ENCODE measurements at regions not wholly inside any gene's neighbourhood (a gene's known extent, or its start where the extent isn't known, plus 50 kb on each side); places are given as distances from the start of the nearest gene placed in this dataset.
"Not testable (repeated sequence)": the region's sequence is repeated elsewhere in the genome, so short reads cannot be mapped to it uniquely, and the experiment has no call there.

- TF ChIP-seq RAD21 (IDR thresholded peaks at IDR 0.05; ENCODE audit: insufficient read depth, low read depth, low read length); CHD4 (IDR thresholded peaks at IDR 0.05); EZH2 (IDR thresholded peaks at IDR 0.05; ENCODE audit: borderline replicate concordance, control insufficient read depth, low read depth, low read length); MEF2A (IDR thresholded peaks at IDR 0.05; ENCODE audit: insufficient read depth, low read depth, low read length); MEF2B (IDR thresholded peaks at IDR 0.05; ENCODE audit: partially characterized antibody, poor library complexity, severe bottlenecking); POLR2AphosphoS5 (IDR thresholded peaks at IDR 0.05; ENCODE audit: low read length): not testable (repeated sequence)
- TF ChIP-seq, protein P1, sequence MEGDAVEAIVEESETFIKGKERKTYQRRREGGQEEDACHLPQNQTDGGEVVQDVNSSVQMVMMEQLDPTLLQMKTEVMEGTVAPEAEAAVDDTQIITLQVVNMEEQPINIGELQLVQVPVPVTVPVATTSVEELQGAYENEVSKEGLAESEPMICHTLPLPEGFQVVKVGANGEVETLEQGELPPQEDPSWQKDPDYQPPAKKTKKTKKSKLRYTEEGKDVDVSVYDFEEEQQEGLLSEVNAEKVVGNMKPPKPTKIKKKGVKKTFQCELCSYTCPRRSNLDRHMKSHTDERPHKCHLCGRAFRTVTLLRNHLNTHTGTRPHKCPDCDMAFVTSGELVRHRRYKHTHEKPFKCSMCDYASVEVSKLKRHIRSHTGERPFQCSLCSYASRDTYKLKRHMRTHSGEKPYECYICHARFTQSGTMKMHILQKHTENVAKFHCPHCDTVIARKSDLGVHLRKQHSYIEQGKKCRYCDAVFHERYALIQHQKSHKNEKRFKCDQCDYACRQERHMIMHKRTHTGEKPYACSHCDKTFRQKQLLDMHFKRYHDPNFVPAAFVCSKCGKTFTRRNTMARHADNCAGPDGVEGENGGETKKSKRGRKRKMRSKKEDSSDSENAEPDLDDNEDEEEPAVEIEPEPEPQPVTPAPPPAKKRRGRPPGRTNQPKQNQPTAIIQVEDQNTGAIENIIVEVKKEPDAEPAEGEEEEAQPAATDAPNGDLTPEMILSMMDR (IDR thresholded peaks at IDR 0.05 in 2 of 3, conservative IDR thresholded peaks at IDR 0.05 in 1 of 3; ENCODE audit: control insufficient read depth in 2 of 3, extremely low read depth in 1 of 3, insufficient read depth in 1 of 3, low read depth in 3 of 3, low read length in 3 of 3) = not testable (repeated sequence)
Observed at GRCh38 chr1:76700200-76700599, 167.1 kb upstream of the ST6GALNAC5 start.

All from GM12878 (cell line).